HS-5 (cell line): ENCODE measurements at regions not wholly inside any gene's neighbourhood (a gene's known extent, or its start where the extent isn't known, plus 50 kb on each side); places are given as distances from the start of the nearest gene placed in this dataset.
"Not testable (repeated sequence)": the region's sequence is repeated elsewhere in the genome, so short reads cannot be mapped to it uniquely, and the experiment has no call there.

Experiments used
- DNase-seq: peaks from one replicate; pipeline ENCODE4 v3.0.0-alpha.2; 2012; ENCODE audit warnings: low read depth

- DNase-seq = no peak
Measured at GRCh38 chr17:33944412-33944811, 310.7 kb upstream of the CCL2 start.

- no peak for DNase-seq
Measured at GRCh38 chr17:33944826-33945225, 310.3 kb upstream of the CCL2 start.

- no peak for DNase-seq
Measured at GRCh38 chr17:33945646-33946546, 309.2 kb upstream of the CCL2 start.

- no peak for DNase-seq
Measured at GRCh38 chr17:33947762-33948161, 307.3 kb upstream of the CCL2 start.

- DNase-seq = no peak
Measured at GRCh38 chr17:33948309-33948708, 306.8 kb upstream of the CCL2 start.

- no peak for DNase-seq
Measured at GRCh38 chr17:33949100-33949499, 306.0 kb upstream of the CCL2 start.

GRCh38 chr17:33950061-33950460 is 305.0 kb upstream of the CCL2 start:
- no peak for DNase-seq

- no peak for DNase-seq
Measured at GRCh38 chr17:33952425-33952824, 302.7 kb upstream of the CCL2 start.

- DNase-seq = no peak
Measured at GRCh38 chr17:33954597-33954996, 300.5 kb upstream of the CCL2 start.

- DNase-seq = no peak
Measured at GRCh38 chr17:33955461-33955860, 299.6 kb upstream of the CCL2 start.

GRCh38 chr17:33959098-33959497 is 296.0 kb upstream of the CCL2 start:
- not testable (repeated sequence) for DNase-seq

- no peak for DNase-seq
Measured at GRCh38 chr17:33962857-33963655, 292.0 kb upstream of the CCL2 start.

- no peak for DNase-seq
Measured at GRCh38 chr17:33964344-33964979, 290.6 kb upstream of the CCL2 start.

- DNase-seq = no peak
Measured at GRCh38 chr17:33966410-33967059, 288.6 kb upstream of the CCL2 start.

GRCh38 chr17:33967608-33968349 is 287.3 kb upstream of the CCL2 start:
- no peak for DNase-seq

- DNase-seq = no peak
Measured at GRCh38 chr17:33968350-33969044, 286.6 kb upstream of the CCL2 start.

- DNase-seq = no peak
Measured at GRCh38 chr17:33970279-33970678, 284.8 kb upstream of the CCL2 start.

GRCh38 chr17:33972763-33973162 is 282.3 kb upstream of the CCL2 start:
- DNase-seq = no peak

GRCh38 chr17:33973491-33973890 is 281.6 kb upstream of the CCL2 start:
- DNase-seq = no peak

- no peak for DNase-seq
Measured at GRCh38 chr17:33974276-33974675, 280.8 kb upstream of the CCL2 start.

- no peak for DNase-seq
Measured at GRCh38 chr17:33976831-33977230, 278.3 kb upstream of the CCL2 start.
